ENCODE measurements at regions not wholly inside any gene's neighbourhood (a gene's known extent, or its start where the extent isn't known, plus 50 kb on each side); places are given as distances from the start of the nearest gene placed in this dataset.

DNA sequence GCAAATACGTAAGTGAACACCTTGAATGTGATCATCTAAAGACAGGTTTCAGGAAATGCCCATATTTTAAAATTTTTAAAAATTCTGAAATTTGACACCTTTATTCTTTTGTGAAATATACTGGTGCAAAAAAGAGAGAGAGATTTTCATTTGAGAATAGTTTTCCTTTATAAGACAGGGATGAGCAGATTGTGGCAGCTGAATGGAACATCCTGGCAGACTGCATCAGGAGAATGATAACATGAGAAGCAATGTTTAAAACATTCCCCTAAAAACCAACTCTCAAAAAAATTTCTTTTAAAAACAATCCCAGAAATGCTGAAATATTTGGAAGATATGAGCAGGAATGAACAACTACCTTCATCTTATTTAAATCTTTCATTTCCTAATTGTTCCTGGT is 744.8 kb upstream of the ID2 start:
- TF ChIP-seq, protein P1, sequence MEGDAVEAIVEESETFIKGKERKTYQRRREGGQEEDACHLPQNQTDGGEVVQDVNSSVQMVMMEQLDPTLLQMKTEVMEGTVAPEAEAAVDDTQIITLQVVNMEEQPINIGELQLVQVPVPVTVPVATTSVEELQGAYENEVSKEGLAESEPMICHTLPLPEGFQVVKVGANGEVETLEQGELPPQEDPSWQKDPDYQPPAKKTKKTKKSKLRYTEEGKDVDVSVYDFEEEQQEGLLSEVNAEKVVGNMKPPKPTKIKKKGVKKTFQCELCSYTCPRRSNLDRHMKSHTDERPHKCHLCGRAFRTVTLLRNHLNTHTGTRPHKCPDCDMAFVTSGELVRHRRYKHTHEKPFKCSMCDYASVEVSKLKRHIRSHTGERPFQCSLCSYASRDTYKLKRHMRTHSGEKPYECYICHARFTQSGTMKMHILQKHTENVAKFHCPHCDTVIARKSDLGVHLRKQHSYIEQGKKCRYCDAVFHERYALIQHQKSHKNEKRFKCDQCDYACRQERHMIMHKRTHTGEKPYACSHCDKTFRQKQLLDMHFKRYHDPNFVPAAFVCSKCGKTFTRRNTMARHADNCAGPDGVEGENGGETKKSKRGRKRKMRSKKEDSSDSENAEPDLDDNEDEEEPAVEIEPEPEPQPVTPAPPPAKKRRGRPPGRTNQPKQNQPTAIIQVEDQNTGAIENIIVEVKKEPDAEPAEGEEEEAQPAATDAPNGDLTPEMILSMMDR (IDR thresholded peaks at IDR 0.05): no peak
- no peak for TF ChIP-seq POLR2A (IDR thresholded peaks at IDR 0.05)
- no peak for TF ChIP-seq EP300 (IDR thresholded peaks at IDR 0.05)
